HEK293 (cell line): ENCODE measurements at regions not wholly inside any gene's neighbourhood (a gene's known extent, or its start where the extent isn't known, plus 50 kb on each side); places are given as distances from the start of the nearest gene placed in this dataset.

Experiments used
- CTCF ChIA-PET: fragments of 350-600 bp; formaldehyde crosslinking; extraction: SDS; loops from one replicate; lab custom pipeline; 2021; ENCODE audit warnings: antibody characterized with exemption; lab: Yijun Ruan, JAX
- POLR2A ChIA-PET: fragments of 300-600 bp; formaldehyde crosslinking; extraction: SDS; loops from one replicate; lab custom pipeline; 2020; ENCODE audit warnings: antibody characterized with exemption, inconsistent platforms; lab: Yijun Ruan, JAX
- H3K27ac ChIP-seq: fragments of 200-500 bp; sonication (Bioruptor generic); 2 replicates; pipeline ENCODE4 v1.5.1; 2014; ENCODE audit warnings: low read depth, low read length, control low read depth, inconsistent platforms; ENCODE audit errors: extremely low read depth
- H3K36me3 ChIP-seq, 2 experiments: fragments of 200-500 bp in 1 of 2; sonication (Bioruptor generic) in 1 of 2; 1 replicate in 1 of 2; 2 replicates in 1 of 2; pipeline ENCODE4 v1.5.1; 2014 to 2017; ENCODE audit warnings: inconsistent platforms in 2 of 2, low read length in 2 of 2; ENCODE audit not compliant: control insufficient read depth in 2 of 2, insufficient read depth in 1 of 2
- H3K4me1 ChIP-seq: fragments of 200-500 bp; sonication (Bioruptor generic); 2 replicates; pipeline ENCODE4 v1.5.1; 2014; ENCODE audit warnings: mild to moderate bottlenecking, low read length, inconsistent platforms; ENCODE audit not compliant: control insufficient read depth, insufficient read depth
- H3K4me3 ChIP-seq: 2 replicates; pipeline ENCODE4 v1.5.1; 2011; ENCODE audit warnings: low read depth, mild to moderate bottlenecking, control low read depth, low read length, moderate library complexity
- H3K9me3 ChIP-seq: fragments of 200-500 bp; sonication (Bioruptor generic); 2 replicates; pipeline ENCODE4 v1.5.1; 2014; ENCODE audit warnings: low read depth, low read length, inconsistent platforms; ENCODE audit not compliant: control insufficient read depth, insufficient read depth
- BCL11B ChIP-seq: fragments of 450-650 bp; formaldehyde crosslinking; IDR thresholded peaks from 2 replicates; pipeline ENCODE4 v1.5.1; 2016; ENCODE audit warnings: low read depth, missing biosample characterization, missing genetic modification characterization
- FEZF1 ChIP-seq: fragments of 450-650 bp; formaldehyde crosslinking; IDR thresholded peaks from 2 replicates; pipeline ENCODE4 v1.5.1; 2016; ENCODE audit warnings: missing biosample characterization, missing genetic modification characterization
- KLF17 ChIP-seq: fragments of 450-650 bp; formaldehyde crosslinking; IDR thresholded peaks from 2 replicates; pipeline ENCODE4 v1.5.1; 2016; ENCODE audit warnings: missing biosample characterization, missing genetic modification characterization
- TCF7L2 ChIP-seq: IDR thresholded peaks from 2 replicates; pipeline ENCODE4 v1.6.1; 2011; ENCODE audit warnings: low read depth, mild to moderate bottlenecking, inconsistent platforms, low read length, moderate library complexity, borderline replicate concordance
- ZBTB1 ChIP-seq: fragments of 450-650 bp; formaldehyde crosslinking; IDR thresholded peaks from 2 replicates; pipeline ENCODE4 v1.5.1; 2016; ENCODE audit warnings: missing biosample characterization, missing genetic modification characterization
- ZBTB11 ChIP-seq: fragments of 450-650 bp; formaldehyde crosslinking; conservative IDR thresholded peaks from 2 replicates; pipeline ENCODE4 v1.5.1; 2016; ENCODE audit warnings: low read depth, missing biosample characterization, missing genetic modification characterization
- ZBTB26 ChIP-seq: fragments of 450-650 bp; formaldehyde crosslinking; optimal IDR thresholded peaks from 2 replicates; pipeline ENCODE3; 2016; ENCODE audit warnings: missing biosample characterization, mild to moderate bottlenecking, missing genetic modification characterization
- ZIC2 ChIP-seq: fragments of 450-650 bp; formaldehyde crosslinking; IDR thresholded peaks from 2 replicates; pipeline ENCODE4 v1.5.1; 2016; ENCODE audit warnings: missing biosample characterization, missing genetic modification characterization
- ZNF202 ChIP-seq: fragments of 450-650 bp; formaldehyde crosslinking; IDR thresholded peaks from 2 replicates; pipeline ENCODE4 v1.5.1; 2016; ENCODE audit warnings: missing biosample characterization, missing genetic modification characterization, borderline replicate concordance
- ZNF211 ChIP-seq: fragments of 450-650 bp; formaldehyde crosslinking; IDR thresholded peaks from 2 replicates; pipeline ENCODE4 v1.5.1; 2016; ENCODE audit warnings: low read depth, missing biosample characterization, missing genetic modification characterization
- ZNF239 ChIP-seq: fragments of 450-650 bp; formaldehyde crosslinking; IDR thresholded peaks from 2 replicates; pipeline ENCODE4 v1.5.1; 2016; ENCODE audit warnings: missing biosample characterization, missing genetic modification characterization
- ZNF280C ChIP-seq: fragments of 450-650 bp; formaldehyde crosslinking; IDR thresholded peaks from 2 replicates; pipeline ENCODE4 v1.5.1; 2016; ENCODE audit warnings: missing biosample characterization, missing genetic modification characterization
- ZNF302 ChIP-seq: fragments of 450-650 bp; formaldehyde crosslinking; IDR thresholded peaks from 2 replicates; pipeline ENCODE4 v1.5.1; 2016; ENCODE audit warnings: missing biosample characterization, missing genetic modification characterization, low read depth
- ZNF335 ChIP-seq: fragments of 450-650 bp; formaldehyde crosslinking; conservative IDR thresholded peaks from 2 replicates; pipeline ENCODE4 v1.5.1; 2016; ENCODE audit warnings: missing biosample characterization, missing genetic modification characterization
- ZNF341 ChIP-seq: fragments of 450-650 bp; formaldehyde crosslinking; IDR thresholded peaks from 2 replicates; pipeline ENCODE4; 2016; ENCODE audit warnings: low read depth, missing biosample characterization, missing genetic modification characterization
- ZNF37A ChIP-seq: fragments of 450-650 bp; IDR thresholded peaks from 2 replicates; pipeline ENCODE4 v1.5.1; 2018; ENCODE audit warnings: missing biosample characterization, missing genetic modification characterization
- ZNF404 ChIP-seq: fragments of 450-650 bp; formaldehyde crosslinking; IDR thresholded peaks from 2 replicates; pipeline ENCODE4 v1.5.1; 2017; ENCODE audit warnings: missing biosample characterization, missing genetic modification characterization
- ZNF423 ChIP-seq: fragments of 450-650 bp; formaldehyde crosslinking; IDR thresholded peaks from 2 replicates; pipeline ENCODE4 v1.5.1; 2016; ENCODE audit warnings: missing biosample characterization, missing genetic modification characterization
- ZNF473 ChIP-seq: fragments of 450-650 bp; formaldehyde crosslinking; IDR thresholded peaks from 2 replicates; pipeline ENCODE4 v1.5.1; 2017; ENCODE audit warnings: missing biosample characterization, missing genetic modification characterization
- ZNF513 ChIP-seq: fragments of 450-650 bp; IDR thresholded peaks from 2 replicates; pipeline ENCODE4 v1.5.1; 2018; ENCODE audit warnings: missing biosample characterization, missing genetic modification characterization
- ZNF529 ChIP-seq: fragments of 450-650 bp; formaldehyde crosslinking; IDR thresholded peaks from 2 replicates; pipeline ENCODE4 v1.5.1; 2017; ENCODE audit warnings: missing genetic modification characterization, missing biosample characterization; ENCODE audit not compliant: insufficient replicate concordance
- ZNF549 ChIP-seq: fragments of 450-650 bp; IDR thresholded peaks from 2 replicates; pipeline ENCODE4 v1.5.1; 2018; ENCODE audit warnings: missing biosample characterization, missing genetic modification characterization, mild to moderate bottlenecking, inconsistent platforms, moderate library complexity
- ZNF555 ChIP-seq: fragments of 450-650 bp; formaldehyde crosslinking; conservative IDR thresholded peaks from 2 replicates; pipeline ENCODE4 v1.5.1; 2017; ENCODE audit warnings: missing biosample characterization, mild to moderate bottlenecking, missing genetic modification characterization, inconsistent platforms
- ZNF629 ChIP-seq: fragments of 450-650 bp; formaldehyde crosslinking; IDR thresholded peaks from 2 replicates; pipeline ENCODE4 v1.5.1; 2017; ENCODE audit warnings: missing biosample characterization, missing genetic modification characterization

GRCh38 chr2:224136396-224136795 lies 97.3 kb upstream of the SERPINE2 start:
- no peaks in the 10 kb centered on the region; the same call in 1 of the 2 replicates for H3K4me1 ChIP-seq
- CTCF ChIA-PET, result no interaction called here
- H3K9me3 ChIP-seq, result no peaks in the 10 kb centered on the region
- H3K27ac ChIP-seq, result no peak overlapping the region
- no peak overlapping the region for H3K4me3 ChIP-seq
- POLR2A ChIA-PET, result no interaction called here
- no peaks in the 10 kb centered on the region for H3K36me3 ChIP-seq
- TF ChIP-seq ZNF404 (tag by site-specific recombination) (no peak), ZNF423 (no peak), ZNF302 (no peak), ZNF555 (tag by site-specific recombination) (no peak), ZNF211 (tag by site-specific recombination) (no peak), ZBTB1 (tag by site-specific recombination) (no peak), ZNF473 (tag by site-specific recombination) (no peak), ZNF629 (tag by site-specific recombination) (no peak), ZNF529 (tag by site-specific recombination) (no peak), ZNF202 (tag by site-specific recombination) (no peak), ZNF341 (tag by site-specific recombination) (no peak), ZNF335 (tag by site-specific recombination) (no peak), BCL11B (tag by site-specific recombination) (no peak), ZNF513 (tag by site-specific recombination) (no peak), ZBTB26 (tag by site-specific recombination) (no peak), ZIC2 (tag by site-specific recombination) (no peak)
- TF ChIP-seq, all 188 proteins: peak for 0

GRCh38 chr2:224135881-224136280 lies 96.8 kb upstream of the SERPINE2 start:
- Histone ChIP-seq H3K4me1 (peaks cover 2% of the 10 kb centered on the region; the same call in 1 of the 2 replicates), H3K36me3 (no peaks in the 10 kb centered on the region), H3K9me3 (no peaks in the 10 kb centered on the region), H3K27ac (no peak overlapping the region), H3K4me3 (no peak overlapping the region)
- ChIA-PET CTCF (interaction anchor here (0.7 kb wide), 2 partner anchors 20 to 98 kb away, joined by 3 to 6 read pairs; no protein-coding TSS in a partner anchor), POLR2A (no interaction called here)
- no peak for TF ChIP-seq TCF7L2
- TF ChIP-seq KLF17 (tag by site-specific recombination), result no peak
- no peak for TF ChIP-seq ZNF549 (tag by site-specific recombination)
- TF ChIP-seq ZBTB11 (tag by site-specific recombination), result no peak
- no peak for TF ChIP-seq ZNF37A (tag by site-specific recombination)
- no peak for TF ChIP-seq ZNF280C (tag by site-specific recombination)
- no peak for TF ChIP-seq ZNF404 (tag by site-specific recombination)
- no peak for TF ChIP-seq ZNF239 (tag by site-specific recombination)
- TF ChIP-seq ZNF555 (tag by site-specific recombination), result no peak
- no peak for TF ChIP-seq FEZF1
